ENCODE measurements at regions not wholly inside any gene's neighbourhood (a gene's known extent, or its start where the extent isn't known, plus 50 kb on each side); places are given as distances from the start of the nearest gene placed in this dataset.
"Not testable (repeated sequence)": the region's sequence is repeated elsewhere in the genome, so short reads cannot be mapped to it uniquely, and the experiment has no call there.

- DNase-seq: no peak
Measured at GRCh38 chr13:66237411-66238062, 992.6 kb downstream of the PCDH9 start.

GRCh38 chr13:66234159-66234558, 996.0 kb downstream of the PCDH9 start:
- no peak for DNase-seq

- not testable (repeated sequence) for DNase-seq
Measured at GRCh38 chr13:66231958-66232357, 998.2 kb downstream of the PCDH9 start.

- DNase-seq: no peak
Measured at GRCh38 chr13:66225072-66225471, 1005.1 kb downstream of the PCDH9 start.

- DNase-seq: no peak
Measured at GRCh38 chr13:66224663-66225062, 1005.5 kb downstream of the PCDH9 start.

GRCh38 chr13:66222926-66223325, 1007.2 kb downstream of the PCDH9 start:
- no peak for DNase-seq

GRCh38 chr13:66222127-66222526, 1008.0 kb downstream of the PCDH9 start:
- DNase-seq: no peak

GRCh38 chr13:66219506-66219905, 1010.6 kb downstream of the PCDH9 start:
- DNase-seq: no peak

GRCh38 chr13:66218583-66218982, 1011.6 kb downstream of the PCDH9 start:
- no peak for DNase-seq

- DNase-seq: no peak
Measured at GRCh38 chr13:66216728-66217127, 1013.4 kb downstream of the PCDH9 start.

GRCh38 chr13:66214467-66214866, 1015.7 kb downstream of the PCDH9 start:
- DNase-seq: no peak

- no peak for DNase-seq
Measured at GRCh38 chr13:66212511-66212910, 1017.6 kb downstream of the PCDH9 start.

GRCh38 chr13:66210677-66211076, 1019.5 kb downstream of the PCDH9 start:
- DNase-seq: no peak

- DNase-seq: no peak
Measured at GRCh38 chr13:66208589-66208988, 1021.5 kb downstream of the PCDH9 start.

GRCh38 chr13:66207610-66208009, 1022.5 kb downstream of the PCDH9 start:
- DNase-seq: no peak

- no peak for DNase-seq
Measured at GRCh38 chr13:66205807-66206206, 1024.3 kb downstream of the PCDH9 start.

GRCh38 chr13:66200555-66200954, 1029.6 kb downstream of the PCDH9 start:
- DNase-seq: no peak

- DNase-seq: no peak
Measured at GRCh38 chr13:66195238-66195637, 1034.9 kb downstream of the PCDH9 start.

- DNase-seq: no peak
Measured at GRCh38 chr13:66189986-66190385, 1040.2 kb downstream of the PCDH9 start.

- DNase-seq: no peak
Measured at GRCh38 chr13:66180836-66181235, 1049.3 kb downstream of the PCDH9 start.

GRCh38 chr13:66171920-66172319, 1058.2 kb downstream of the PCDH9 start:
- DNase-seq: no peak

GRCh38 chr13:66162470-66162869, 1067.7 kb downstream of the PCDH9 start:
- DNase-seq: no peak

GRCh38 chr13:66159511-66159910, 1070.6 kb downstream of the PCDH9 start:
- DNase-seq: no peak

- no peak for DNase-seq
Measured at GRCh38 chr13:66154976-66155375, 1075.2 kb downstream of the PCDH9 start.

- no peak for DNase-seq
Measured at GRCh38 chr13:66154354-66154753, 1075.8 kb downstream of the PCDH9 start.
